Omental fat pad (tissue), 3 donors: ENCODE measurements at regions not wholly inside any gene's neighbourhood (a gene's known extent, or its start where the extent isn't known, plus 50 kb on each side); places are given as distances from the start of the nearest gene placed in this dataset.

Experiments used
- ATAC-seq: fragments of 150-250 bp; one replicate; pipeline ENCODE4 v1.9.1; 2016; ENCODE audit warnings: mild to moderate bottlenecking, moderate library complexity; ENCODE audit not compliant: low FRiP score
- DNase-seq: peaks from one replicate; pipeline ENCODE4 v3.0.0-alpha.2; 2019; ENCODE audit warnings: low spot score
- TF ChIP-seq, protein P1 (sequence below), 3 donors: fragments of 450-650 bp; IDR thresholded peaks; one replicate each; pipeline ENCODE4 v1.5.1; 2016 to 2017; ENCODE audit warnings: antibody characterized with exemption in 3 of 3, mild to moderate bottlenecking in 3 of 3, moderate library complexity in 2 of 3

DNA sequence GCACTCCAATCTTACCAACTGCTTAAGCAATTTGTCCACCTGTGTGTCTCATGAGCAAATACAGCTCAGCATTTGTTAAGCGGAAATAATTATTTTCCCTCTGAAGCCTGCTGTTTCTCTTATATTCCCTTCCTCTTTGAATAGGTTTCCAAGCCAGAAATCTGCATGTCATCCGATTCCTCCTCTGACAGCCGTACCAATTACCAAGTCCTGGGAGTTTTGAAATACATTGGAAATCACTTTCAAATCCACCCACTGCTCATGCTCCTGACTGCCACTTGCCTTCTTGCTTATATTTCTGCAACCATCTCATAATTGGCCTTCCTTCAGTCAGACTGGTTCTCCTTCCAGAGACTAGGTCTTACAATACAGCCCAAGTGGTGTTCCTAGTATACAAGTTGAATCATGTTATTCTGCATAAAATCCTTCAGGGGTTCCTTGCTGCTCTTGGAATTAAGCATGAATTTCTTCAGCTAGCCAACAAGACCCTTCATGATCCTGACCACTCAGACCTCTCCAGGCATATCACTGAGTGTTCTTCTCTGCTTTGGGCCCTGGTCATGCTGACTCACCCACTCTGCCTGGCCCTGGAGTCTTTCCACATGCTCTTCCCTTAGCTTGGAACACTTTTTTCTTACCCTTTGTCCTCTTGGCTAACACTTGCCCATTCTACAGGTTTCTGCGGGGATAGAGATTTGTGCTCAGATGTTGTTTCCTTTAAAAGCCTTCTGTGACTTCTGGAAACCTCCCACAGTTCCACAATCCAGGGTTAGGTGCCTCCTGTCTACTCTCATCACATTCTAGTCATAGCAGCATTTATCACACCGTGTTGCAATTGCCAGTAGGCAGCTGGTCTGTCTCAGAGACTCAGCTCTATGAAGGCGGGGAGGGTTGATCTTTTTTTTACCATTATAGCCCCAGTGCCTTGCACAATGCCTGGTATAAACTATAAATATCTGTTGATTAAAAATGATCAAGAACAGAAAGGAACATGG, 157.6 kb downstream of the ARL6IP6 start:
- ATAC-seq (peak; percentile 91), DNase-seq (no peak)
- TF ChIP-seq, protein P1, sequence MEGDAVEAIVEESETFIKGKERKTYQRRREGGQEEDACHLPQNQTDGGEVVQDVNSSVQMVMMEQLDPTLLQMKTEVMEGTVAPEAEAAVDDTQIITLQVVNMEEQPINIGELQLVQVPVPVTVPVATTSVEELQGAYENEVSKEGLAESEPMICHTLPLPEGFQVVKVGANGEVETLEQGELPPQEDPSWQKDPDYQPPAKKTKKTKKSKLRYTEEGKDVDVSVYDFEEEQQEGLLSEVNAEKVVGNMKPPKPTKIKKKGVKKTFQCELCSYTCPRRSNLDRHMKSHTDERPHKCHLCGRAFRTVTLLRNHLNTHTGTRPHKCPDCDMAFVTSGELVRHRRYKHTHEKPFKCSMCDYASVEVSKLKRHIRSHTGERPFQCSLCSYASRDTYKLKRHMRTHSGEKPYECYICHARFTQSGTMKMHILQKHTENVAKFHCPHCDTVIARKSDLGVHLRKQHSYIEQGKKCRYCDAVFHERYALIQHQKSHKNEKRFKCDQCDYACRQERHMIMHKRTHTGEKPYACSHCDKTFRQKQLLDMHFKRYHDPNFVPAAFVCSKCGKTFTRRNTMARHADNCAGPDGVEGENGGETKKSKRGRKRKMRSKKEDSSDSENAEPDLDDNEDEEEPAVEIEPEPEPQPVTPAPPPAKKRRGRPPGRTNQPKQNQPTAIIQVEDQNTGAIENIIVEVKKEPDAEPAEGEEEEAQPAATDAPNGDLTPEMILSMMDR (IDR thresholded peaks at IDR 0.05) = no peak

- TF ChIP-seq, protein P1 (IDR thresholded peaks at IDR 0.05) = no peak
- ATAC-seq = peak; percentile 39
- no peak for DNase-seq
Observed at GRCh38 chr2:152874955-152875354, 156.5 kb downstream of the ARL6IP6 start.

- TF ChIP-seq, protein P1 (IDR thresholded peaks at IDR 0.05) = no peak
- ATAC-seq (no peak), DNase-seq (no peak)
Observed at GRCh38 chr2:152870239-152870638, 151.8 kb downstream of the ARL6IP6 start.

DNA sequence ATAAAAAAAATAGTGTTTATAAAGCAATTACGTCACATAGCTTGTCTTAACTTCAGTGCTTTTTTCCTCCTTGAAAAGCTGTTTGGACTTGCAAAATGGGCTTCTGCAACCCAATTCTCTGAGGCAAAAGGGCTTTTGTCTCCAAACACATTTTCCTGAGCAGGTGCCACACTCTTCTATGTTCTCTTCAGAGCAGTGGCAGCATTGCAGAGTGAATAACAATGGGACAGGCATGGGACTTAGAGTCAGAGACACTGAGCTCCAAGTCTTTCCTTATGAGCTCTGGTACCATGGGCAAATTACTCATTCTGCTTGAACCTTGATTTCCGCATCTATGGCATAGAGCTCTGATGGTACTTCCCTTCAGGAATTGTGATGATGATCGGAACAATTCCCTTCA, 149.0 kb downstream of the ARL6IP6 start:
- ATAC-seq (no peak), DNase-seq (no peak)
- TF ChIP-seq, protein P1 (IDR thresholded peaks at IDR 0.05) = no peak

- TF ChIP-seq, protein P1 (IDR thresholded peaks at IDR 0.05) = no peak
- no peak for DNase-seq
Observed at GRCh38 chr2:152864601-152865149, 146.3 kb downstream of the ARL6IP6 start.

DNA sequence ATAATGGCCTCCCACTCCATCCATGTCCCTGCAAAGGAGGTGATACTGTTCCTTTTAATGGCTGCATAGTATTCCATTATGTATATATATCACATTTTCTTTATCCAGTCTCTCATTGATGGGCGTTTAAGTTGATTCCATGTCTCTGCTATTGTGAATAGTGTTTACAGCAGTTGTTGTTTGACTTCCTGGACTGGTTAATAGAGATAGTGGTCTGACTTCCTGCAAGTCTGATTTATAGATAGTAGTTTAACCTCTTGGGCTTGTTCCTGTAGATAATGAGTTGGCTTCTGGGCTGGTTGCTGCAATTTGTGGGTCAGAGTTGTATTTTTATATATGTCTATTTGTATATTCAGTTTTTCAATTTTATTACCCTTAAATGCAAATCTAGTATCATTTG, 145.4 kb downstream of the ARL6IP6 start:
- TF ChIP-seq, protein P1 (IDR thresholded peaks at IDR 0.05) = no peak
- no peak for ATAC-seq

More at GRCh38 chr2:152864601-152865149, 146.3 kb downstream of the ARL6IP6 start:
- no peak for ATAC-seq

More for the DNA sequence above, 145.4 kb downstream of the ARL6IP6 start:
- no peak for DNase-seq
